Loucy (cell line): ENCODE measurements at regions not wholly inside any gene's neighbourhood (a gene's known extent, or its start where the extent isn't known, plus 50 kb on each side); places are given as distances from the start of the nearest gene placed in this dataset.

ENCODE experiments used
- H2AFZ ChIP-seq: fragments of 200-600 bp; sonication (generic); 2 replicates; pipeline ENCODE4 v1.6.0; 2016; ENCODE audit warnings: antibody characterized with exemption, mild to moderate bottlenecking, low read length, moderate library complexity
- H3F3A ChIP-seq: fragments of 200-600 bp; 2 replicates; pipeline ENCODE4 v1.6.0; 2016; ENCODE audit warnings: antibody characterized with exemption, low read depth, mild to moderate bottlenecking
- H3K27me3 ChIP-seq: fragments of 200-600 bp; sonication (generic); 2 replicates; pipeline ENCODE4 v1.6.1; 2014; ENCODE audit warnings: low read length, mild to moderate bottlenecking; ENCODE audit not compliant: insufficient read depth, poor library complexity, severe bottlenecking
- H3K36me3 ChIP-seq: fragments of 200-600 bp; sonication (generic); 2 replicates; pipeline ENCODE4 v1.6.1; 2016; ENCODE audit warnings: low read length; ENCODE audit not compliant: insufficient read depth
- H3K4me1 ChIP-seq: fragments of 200-600 bp; sonication (generic); 2 replicates; pipeline ENCODE4 v1.5.1; 2014; ENCODE audit warnings: low read length, mild to moderate bottlenecking; ENCODE audit not compliant: insufficient read depth, poor library complexity, severe bottlenecking
- H3K4me2 ChIP-seq: fragments of 200-600 bp; sonication (generic); 2 replicates; pipeline ENCODE4 v1.6.0; 2014; ENCODE audit warnings: antibody characterized with exemption, low read length, low read depth, mild to moderate bottlenecking; ENCODE audit not compliant: poor library complexity, severe bottlenecking
- H3K4me3 ChIP-seq: fragments of 200-600 bp; sonication (generic); 2 replicates; pipeline ENCODE4 v1.5.1; 2014; ENCODE audit warnings: low read length, mild to moderate bottlenecking, mixed read lengths; ENCODE audit not compliant: poor library complexity, severe bottlenecking
- H3K79me2 ChIP-seq: fragments of 200-600 bp; sonication (generic); 2 replicates; pipeline ENCODE4 v1.6.1; 2014; ENCODE audit warnings: low read length; ENCODE audit not compliant: insufficient read depth
- H3K9ac ChIP-seq: fragments of 200-600 bp; sonication (generic); 2 replicates; pipeline ENCODE4 v1.6.0; 2014; ENCODE audit warnings: mild to moderate bottlenecking, low read depth, low read length, moderate library complexity; ENCODE audit not compliant: poor library complexity, severe bottlenecking
- H3K9me2 ChIP-seq: fragments of 200-600 bp; sonication (generic); replicated peaks from 2 replicates; pipeline ENCODE4 v1.6.1; 2016; ENCODE audit warnings: low read depth, low read length, mixed read lengths
- H3K9me3 ChIP-seq: fragments of 200-600 bp; sonication (generic); 2 replicates; pipeline ENCODE4 v1.6.1; 2014; ENCODE audit warnings: mild to moderate bottlenecking, antibody characterized with exemption, low read length, low read depth; ENCODE audit not compliant: insufficient read depth
- H4K20me1 ChIP-seq: fragments of 200-600 bp; sonication (generic); 2 replicates; pipeline ENCODE4 v1.6.0; 2014; ENCODE audit warnings: antibody characterized with exemption, low read length, mild to moderate bottlenecking; ENCODE audit not compliant: insufficient read depth, poor library complexity, severe bottlenecking
- EZH2phosphoT487 ChIP-seq: fragments of 200-600 bp; IDR thresholded peaks from 2 replicates; pipeline ENCODE4 v1.6.1; 2018; ENCODE audit warnings: antibody characterized with exemption, mild to moderate bottlenecking, moderate library complexity, borderline replicate concordance
- TF ChIP-seq, protein P1 (sequence below): fragments of 200-600 bp; sonication (generic); conservative IDR thresholded peaks from 2 replicates; pipeline ENCODE4 v1.5.1; 2014; ENCODE audit warnings: mild to moderate bottlenecking, antibody characterized with exemption, low read length

DNA sequence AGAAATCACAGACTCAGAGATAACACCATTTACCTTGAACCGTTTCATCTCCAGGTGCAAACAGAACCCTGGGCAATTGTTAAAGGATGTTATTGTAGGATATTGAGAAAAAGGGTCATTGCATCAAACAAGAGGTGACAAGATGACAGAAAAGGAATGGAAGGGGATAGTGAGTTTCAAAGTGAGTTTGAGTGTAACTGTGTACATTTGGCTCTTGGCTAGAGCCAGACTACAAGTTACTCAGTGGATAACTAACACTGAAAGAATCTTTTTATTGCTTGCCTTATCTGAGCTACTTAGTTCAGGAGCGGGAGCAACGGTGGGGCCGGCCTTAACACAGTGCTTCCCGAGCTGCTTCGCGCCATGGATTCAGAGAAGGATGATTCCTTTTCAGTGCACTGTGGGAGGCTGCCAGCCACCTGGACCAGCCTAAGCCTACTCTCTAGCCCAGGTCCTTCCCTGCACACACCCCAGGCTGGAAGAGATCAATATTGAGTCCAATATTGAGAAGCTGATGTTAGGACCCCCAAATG is 193.4 kb downstream of the ATPSCKMT start:
- peaks cover 25% of the 10 kb centered on the region for H3K4me1 ChIP-seq
- H4K20me1 ChIP-seq: no peaks in the 10 kb centered on the region
- no peak overlapping the region for H2AFZ ChIP-seq
- no peaks in the 10 kb centered on the region for H3K9me2 ChIP-seq
- H3K4me2 ChIP-seq: no peak overlapping the region
- H3K9ac ChIP-seq: no peak overlapping the region
- H3K4me3 ChIP-seq: no peak overlapping the region
- H3K79me2 ChIP-seq: no peaks in the 10 kb centered on the region
- H3F3A ChIP-seq: no peaks in the 10 kb centered on the region
- no peaks in the 10 kb centered on the region for H3K36me3 ChIP-seq
- TF ChIP-seq, protein P1, sequence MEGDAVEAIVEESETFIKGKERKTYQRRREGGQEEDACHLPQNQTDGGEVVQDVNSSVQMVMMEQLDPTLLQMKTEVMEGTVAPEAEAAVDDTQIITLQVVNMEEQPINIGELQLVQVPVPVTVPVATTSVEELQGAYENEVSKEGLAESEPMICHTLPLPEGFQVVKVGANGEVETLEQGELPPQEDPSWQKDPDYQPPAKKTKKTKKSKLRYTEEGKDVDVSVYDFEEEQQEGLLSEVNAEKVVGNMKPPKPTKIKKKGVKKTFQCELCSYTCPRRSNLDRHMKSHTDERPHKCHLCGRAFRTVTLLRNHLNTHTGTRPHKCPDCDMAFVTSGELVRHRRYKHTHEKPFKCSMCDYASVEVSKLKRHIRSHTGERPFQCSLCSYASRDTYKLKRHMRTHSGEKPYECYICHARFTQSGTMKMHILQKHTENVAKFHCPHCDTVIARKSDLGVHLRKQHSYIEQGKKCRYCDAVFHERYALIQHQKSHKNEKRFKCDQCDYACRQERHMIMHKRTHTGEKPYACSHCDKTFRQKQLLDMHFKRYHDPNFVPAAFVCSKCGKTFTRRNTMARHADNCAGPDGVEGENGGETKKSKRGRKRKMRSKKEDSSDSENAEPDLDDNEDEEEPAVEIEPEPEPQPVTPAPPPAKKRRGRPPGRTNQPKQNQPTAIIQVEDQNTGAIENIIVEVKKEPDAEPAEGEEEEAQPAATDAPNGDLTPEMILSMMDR: no peak
- no peak for TF ChIP-seq EZH2phosphoT487
- no peaks in the 10 kb centered on the region for H3K27me3 ChIP-seq
- peaks cover 11% of the 10 kb centered on the region; the same call in 1 of the 2 replicates for H3K9me3 ChIP-seq

DNA sequence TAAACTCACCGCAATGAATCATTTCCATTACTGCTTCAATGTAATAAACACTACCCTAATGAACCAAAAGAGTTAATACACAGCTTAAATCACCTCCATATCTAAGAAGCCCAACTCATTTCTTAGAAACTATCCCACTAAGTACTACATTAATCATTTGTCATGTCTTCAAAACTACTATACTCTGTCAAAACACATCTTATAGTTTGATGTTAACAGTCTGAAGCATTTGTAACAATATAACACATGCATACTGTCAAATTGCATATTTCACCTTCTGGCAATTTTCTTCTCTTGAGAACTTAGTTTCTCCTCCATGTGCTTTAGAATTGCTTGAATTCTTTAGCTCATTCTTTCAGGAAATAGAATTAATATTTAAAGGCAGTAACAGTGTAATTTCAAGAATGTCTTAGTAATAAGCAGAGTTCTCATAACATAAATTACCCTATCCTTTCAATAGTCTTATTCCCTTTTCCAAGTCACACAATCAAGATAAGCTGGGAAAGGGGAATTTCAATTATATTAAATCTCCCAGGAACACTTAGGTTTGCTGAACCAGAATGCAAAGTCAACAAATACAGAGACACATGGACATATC is 199.7 kb downstream of the ATPSCKMT start:
- H3K9ac ChIP-seq: no peak overlapping the region
- H3K27me3 ChIP-seq: no peaks in the 10 kb centered on the region
- H3K4me2 ChIP-seq: no peak overlapping the region
- H4K20me1 ChIP-seq: no peaks in the 10 kb centered on the region
- H3K4me3 ChIP-seq: no peak overlapping the region
- H2AFZ ChIP-seq: no peak overlapping the region
- H3K9me2 ChIP-seq: no peaks in the 10 kb centered on the region
- no peaks in the 10 kb centered on the region for H3F3A ChIP-seq
- H3K4me1 ChIP-seq: no peaks in the 10 kb centered on the region
- H3K36me3 ChIP-seq: no peaks in the 10 kb centered on the region
- peaks cover 11% of the 10 kb centered on the region; the same call in 1 of the 2 replicates for H3K9me3 ChIP-seq
- TF ChIP-seq, protein P1: no peak
- no peak for TF ChIP-seq EZH2phosphoT487
- H3K79me2 ChIP-seq: no peaks in the 10 kb centered on the region

DNA sequence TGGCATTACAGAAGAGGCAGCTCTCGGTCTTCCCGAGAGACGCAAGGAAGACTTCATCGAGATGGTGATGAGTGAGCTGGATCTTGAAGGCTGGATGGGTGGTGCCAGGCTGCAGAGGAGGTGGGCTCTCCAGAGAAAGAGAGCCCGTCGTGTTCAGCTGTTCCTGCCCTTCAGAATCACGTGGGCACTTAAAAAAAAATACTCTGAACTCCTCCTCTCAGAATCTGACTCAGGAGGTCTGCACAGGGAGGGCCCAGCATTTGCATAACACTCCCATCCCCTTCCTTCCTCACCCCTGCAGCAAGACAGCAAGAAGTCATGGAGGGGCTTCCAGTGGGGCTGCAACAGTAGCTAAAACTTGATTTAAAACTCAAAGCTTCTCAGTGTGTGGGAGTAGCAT is 203.0 kb downstream of the ATPSCKMT start:
- Histone ChIP-seq H3K27me3 (no peaks in the 10 kb centered on the region), H3K9me3 (no peaks in the 10 kb centered on the region), H3K9ac (no peak overlapping the region), H3K4me2 (no peak overlapping the region), H3K4me1 (no peaks in the 10 kb centered on the region), H3K9me2 (no peaks in the 10 kb centered on the region), H3K79me2 (no peaks in the 10 kb centered on the region), H3F3A (no peaks in the 10 kb centered on the region), H4K20me1 (no peaks in the 10 kb centered on the region), H3K4me3 (no peak overlapping the region), H3K36me3 (no peaks in the 10 kb centered on the region), H2AFZ (no peak overlapping the region)
- TF ChIP-seq, protein P1: no peak
- no peak for TF ChIP-seq EZH2phosphoT487
